Right ventricle myocardium inferior (tissue), 1 donor: ENCODE measurements at regions not wholly inside any gene's neighbourhood (a gene's known extent, or its start where the extent isn't known, plus 50 kb on each side); places are given as distances from the start of the nearest gene placed in this dataset.

Experiments used
- ATAC-seq: fragments of 200-7000 bp; cut with Tn5 transposase; one replicate; pipeline ENCODE4 v1.9.1; 2020; ENCODE audit warnings: mild to moderate bottlenecking, moderate library complexity
- DNase-seq: peaks from one replicate; pipeline ENCODE4 v3.0.0; 2021; ENCODE audit errors: missing footprints
- intact Hi-C: fragments of 100-400 bp; cut with DNase I; formaldehyde crosslinking; loops from one replicate; pipeline ENCODE4 v1.11.0; 2022
- donor health status: DM: no; HTN: yes; CAD: no; lungs with severe emphysema.

DNA sequence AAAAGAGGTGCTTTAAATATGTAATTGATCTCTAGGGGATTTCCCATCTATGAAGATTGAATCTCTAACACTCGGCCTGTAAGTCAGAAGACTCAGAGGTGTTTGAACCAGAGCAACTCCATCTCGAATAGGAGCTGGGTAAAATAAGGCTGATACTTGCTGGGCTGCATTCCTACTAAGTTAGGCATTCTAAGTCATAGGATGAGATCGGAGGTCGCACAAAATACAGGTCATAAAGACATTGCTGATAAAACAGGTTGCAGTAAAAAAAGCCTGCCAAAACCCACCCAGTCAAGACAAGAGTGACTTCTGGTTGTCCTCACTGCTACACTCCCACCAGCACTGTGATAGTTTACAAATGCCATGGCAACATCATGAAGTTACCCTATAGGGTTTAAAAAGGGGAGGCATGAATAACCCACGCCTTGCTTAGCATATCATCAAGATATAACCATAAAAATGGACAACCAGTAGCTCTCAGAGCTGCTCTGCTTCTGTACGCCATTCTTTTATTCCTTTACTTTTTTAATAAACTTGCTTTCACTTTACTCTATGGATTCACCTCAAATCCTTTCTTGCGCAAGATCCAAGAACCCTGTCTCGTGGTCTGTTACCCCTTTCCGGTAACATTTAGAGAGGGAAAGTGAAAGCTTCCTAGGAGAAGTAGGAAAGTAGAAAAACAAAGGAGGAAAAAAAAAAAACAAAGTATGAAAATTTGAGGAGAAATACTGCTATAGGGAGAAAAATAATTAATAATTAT, 129.7 kb upstream of the PHACTR1 start:
- intact Hi-C loops, result no loop called here
- ATAC-seq, result no peak
- DNase-seq, result no peak

DNA sequence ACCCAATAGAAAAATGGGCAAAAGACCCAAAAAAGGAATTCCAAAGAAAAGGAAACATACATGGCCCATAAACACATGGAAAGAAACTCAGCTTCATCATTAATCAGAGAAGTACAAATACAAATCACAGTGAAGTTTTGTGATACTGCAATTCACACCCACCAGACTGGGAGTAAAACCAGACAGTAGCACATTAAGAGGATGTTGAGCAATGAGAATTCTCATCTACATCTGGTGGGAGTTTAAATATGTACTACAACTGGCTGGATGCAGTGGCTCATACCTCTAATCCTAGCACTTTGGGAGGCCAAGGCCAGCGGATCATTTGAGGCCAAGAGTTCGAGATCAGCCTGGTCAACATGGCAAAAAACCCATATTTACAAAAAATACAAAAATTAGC, 125.7 kb upstream of the PHACTR1 start:
- DNase-seq (no peak), ATAC-seq (no peak)
- intact Hi-C loops, result no loop called here

DNA sequence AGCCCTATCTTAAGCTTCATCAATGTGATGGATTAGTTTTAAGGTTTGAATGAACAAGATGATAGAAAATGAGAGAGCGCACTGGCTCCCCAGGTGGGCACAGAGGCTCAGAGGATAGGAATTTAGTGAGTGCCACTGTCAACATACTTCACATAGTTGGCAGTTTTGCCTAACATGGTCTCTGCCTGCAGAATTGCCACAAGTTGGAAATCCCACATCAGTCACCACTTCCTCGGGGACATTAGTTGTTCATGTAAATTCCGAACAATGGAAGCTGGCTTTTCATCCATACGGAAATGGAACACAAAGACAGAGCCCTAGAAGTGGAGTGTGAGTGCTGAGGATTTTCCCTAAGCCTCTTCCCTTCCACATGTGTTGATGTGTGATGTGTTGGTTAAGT, 123.9 kb upstream of the PHACTR1 start:
- DNase-seq (no peak), ATAC-seq (no peak)
- intact Hi-C loops, result no loop called here

DNA sequence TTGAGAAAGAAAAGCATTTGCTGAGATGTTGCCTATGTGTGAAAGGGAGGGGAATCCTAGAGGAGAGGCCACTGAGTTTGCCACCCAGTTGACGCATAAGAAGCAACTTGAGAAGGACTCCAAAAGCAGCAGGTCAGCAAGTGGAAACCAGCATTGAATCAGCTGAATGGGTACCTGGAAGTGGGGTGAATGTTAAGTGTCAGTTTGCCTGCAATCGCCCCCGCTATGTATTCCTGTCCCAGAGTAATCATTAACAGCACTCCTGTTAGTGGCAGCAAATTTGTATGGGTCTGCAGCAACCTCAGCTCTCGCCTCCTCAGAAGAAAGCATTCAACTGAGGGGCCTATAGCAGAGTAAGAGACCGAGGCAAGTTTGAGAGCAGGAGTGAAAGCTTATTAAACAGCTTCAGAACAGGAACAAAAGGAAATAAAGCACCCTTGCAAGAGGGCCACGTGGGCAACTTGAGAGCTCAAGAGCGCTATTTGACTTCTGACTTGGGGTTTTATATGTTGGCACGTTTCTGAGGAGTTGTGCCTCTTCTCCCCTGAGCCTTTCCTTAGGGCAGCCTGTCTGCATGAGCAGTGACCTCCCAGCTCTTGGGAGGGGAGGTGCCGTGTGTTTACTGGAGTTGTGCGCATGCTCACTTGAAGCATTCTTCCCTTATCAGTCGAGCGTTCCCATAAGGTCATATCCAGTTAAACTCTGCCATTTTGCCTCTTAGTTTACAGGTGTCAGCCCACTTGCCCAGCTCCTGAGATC, 122.6 kb upstream of the PHACTR1 start:
- intact Hi-C loops, result no loop called here
- no peak for ATAC-seq

DNA sequence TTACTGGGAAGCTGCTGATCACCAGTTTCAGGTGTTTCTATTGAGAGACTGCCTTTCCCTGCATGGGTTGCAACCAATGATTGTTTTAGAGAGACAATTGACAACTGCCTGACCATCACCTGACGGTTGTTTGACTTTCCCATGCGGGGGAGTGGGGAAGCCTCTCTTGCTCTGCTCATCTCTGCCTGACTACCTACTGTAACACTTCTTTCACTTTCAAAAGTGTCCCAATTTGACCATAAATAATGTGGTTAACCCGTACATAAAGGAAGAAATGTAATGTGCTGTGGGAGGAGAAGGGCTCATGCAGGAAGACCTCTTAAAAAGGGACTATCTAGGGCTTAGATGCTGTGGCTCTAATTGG, 122.1 kb upstream of the PHACTR1 start:
- intact Hi-C loops, result no loop called here
- DNase-seq, result no peak
- no peak for ATAC-seq

More for the DNA sequence above, 122.6 kb upstream of the PHACTR1 start:
- no peak for DNase-seq

DNA sequence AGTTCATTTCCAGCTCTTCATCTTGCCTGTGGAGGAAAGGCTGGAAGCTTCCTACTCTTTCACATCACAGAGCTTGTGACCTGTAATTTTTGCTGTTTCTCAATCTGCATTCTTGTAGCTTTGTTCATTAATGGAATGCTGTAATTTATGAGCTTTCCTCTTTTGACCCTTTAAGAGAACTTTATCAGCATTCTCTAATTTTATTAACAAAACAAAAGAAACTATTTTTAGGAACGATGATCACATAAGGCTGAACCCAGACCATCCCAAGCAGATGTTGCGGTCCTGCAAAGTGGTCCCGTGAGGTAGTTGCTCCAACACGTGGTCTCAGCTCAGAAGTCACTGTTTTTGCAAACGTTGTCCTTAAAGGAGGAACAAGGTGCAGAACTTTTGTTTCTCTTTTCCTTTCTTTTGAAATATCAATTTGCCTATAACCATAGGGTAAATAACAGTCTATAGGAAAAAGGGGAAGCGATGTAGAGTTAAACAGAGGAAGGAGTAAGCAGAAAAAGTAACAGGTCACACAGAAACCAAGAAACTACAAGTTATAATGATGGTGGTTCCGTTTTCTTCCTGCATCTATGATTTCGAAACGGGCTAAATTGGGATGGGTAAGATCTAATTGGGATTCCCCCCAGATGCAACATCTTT, 121.3 kb upstream of the PHACTR1 start:
- DNase-seq (no peak), ATAC-seq (no peak)
- intact Hi-C loops, result no loop called here

DNA sequence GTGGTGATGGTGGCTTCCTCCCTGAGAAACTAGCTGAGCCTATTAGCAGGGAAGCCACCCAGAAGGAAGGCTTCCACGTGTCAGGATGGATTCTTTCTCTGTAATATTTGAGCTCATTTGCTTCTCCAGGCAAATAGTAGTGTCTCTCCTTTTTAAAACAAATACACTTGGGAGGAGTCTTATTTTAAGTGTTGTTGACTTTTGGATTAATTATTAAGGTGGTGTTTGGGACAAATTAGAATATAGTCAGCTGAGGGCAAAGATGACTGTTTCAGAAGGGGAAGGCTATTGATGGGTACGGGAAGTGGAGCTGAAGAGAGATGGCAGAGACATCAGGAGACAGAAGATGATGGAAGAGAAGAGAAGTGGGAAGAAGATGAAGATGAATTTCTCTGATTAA, 119.8 kb upstream of the PHACTR1 start:
- intact Hi-C loops, result no loop called here
- ATAC-seq, result no peak
- no peak for DNase-seq

DNA sequence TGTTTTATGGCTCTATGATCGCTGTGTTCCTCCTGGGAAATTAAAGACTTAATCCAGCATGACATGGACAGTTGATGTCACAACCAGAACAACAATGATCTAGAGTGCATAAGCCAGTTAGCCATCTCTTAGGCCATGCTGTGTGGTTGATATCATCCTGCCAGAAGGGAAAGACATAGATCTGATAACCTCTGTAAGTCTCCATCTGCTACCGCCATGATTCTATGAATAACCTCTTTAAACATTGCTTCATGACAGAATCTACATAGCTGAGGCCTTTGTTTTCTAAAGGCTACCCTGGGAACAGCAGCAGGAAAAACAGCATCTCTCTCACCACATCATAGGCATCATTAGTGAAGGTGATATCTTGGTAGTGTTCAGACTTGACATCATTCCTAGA, 117.6 kb upstream of the PHACTR1 start:
- intact Hi-C loops, result no loop called here
- no peak for DNase-seq
- no peak for ATAC-seq

DNA sequence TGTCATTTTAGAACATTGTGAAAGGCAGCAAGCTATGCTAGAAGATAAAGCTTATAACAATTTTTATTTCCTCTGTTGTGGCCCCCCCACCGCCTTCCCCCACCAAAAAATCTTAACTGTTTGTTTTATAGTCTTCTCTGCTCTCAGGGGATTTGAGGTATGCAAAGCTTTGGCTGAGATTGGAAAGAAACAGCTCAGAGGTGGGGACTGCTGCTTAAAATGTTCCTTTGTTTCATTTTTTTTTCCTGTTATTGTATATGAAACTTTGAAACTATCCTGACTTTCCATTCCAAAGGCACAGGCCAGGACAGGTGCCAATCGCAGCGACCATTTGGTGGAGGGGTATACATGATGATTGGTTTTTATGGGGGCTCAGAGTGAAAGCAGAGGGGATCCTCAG, 114.7 kb upstream of the PHACTR1 start:
- no peak for DNase-seq
- intact Hi-C loops, result loop anchor here (5.0 to 10.0 kb wide), 3 partner anchors 207 to 1015 kb away; no protein-coding TSS in a partner anchor
- ATAC-seq, result no peak

DNA sequence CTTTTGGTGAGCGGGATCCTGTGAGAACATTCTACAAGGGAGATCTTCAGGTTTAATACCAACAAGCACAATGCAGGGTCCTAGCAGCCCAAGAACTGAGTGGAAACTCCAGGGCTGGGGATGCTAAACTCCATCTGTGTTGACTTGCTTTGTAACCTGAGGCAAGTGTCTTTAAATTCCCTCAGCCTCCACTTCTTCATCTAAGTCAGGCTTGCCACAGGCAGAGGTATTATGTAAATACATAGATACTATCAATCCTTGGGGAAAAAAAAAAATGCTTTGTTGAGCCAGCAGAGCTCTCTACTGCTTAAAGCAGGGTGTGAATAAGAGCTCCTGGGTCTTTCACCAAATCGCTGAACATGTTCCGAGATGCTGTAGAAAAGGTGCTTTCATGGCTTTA, 114.2 kb upstream of the PHACTR1 start:
- intact Hi-C loops, result loop anchor here (5.0 to 10.0 kb wide), 3 partner anchors 208 to 1015 kb away; no protein-coding TSS in a partner anchor
- DNase-seq (no peak), ATAC-seq (no peak)

DNA sequence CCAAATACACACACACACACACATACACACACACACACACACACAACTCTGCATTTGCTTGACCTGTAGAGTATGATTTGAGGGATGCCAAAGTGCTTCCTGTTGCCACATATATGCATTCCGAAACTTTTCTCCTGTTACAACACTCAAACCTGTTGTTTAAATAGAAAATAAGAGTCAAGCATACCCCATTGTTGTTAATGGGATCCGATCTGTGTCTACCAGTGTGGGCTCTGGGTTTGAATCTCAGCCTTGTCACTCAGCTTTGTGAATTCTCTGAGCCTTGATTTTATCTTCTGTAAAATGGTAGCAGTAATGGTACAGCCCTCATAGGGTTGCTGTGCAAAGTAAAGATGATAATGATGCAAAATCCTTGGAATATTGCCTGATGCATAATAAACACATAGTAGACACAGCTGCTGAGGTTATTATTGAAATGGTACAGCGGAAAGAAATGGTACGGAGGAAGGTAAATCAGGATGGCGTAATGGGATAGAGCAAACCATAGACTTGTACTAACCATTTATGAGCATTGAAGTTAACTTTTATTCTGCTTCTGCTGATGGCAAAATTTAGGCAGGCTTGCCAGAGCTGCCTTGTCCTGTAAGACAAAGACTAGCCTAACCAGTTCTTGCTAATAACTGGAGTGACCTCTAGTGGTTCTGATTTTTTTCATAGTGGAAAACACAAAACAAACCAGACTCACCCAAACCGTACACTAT, 113.5 kb upstream of the PHACTR1 start:
- intact Hi-C loops, result loop anchor here (1.0 to 10.0 kb wide), 4 partner anchors 208 to 1016 kb away; partner anchors contain the start of gene EDN1
- ATAC-seq (peak; percentile 44), DNase-seq (no peak)

DNA sequence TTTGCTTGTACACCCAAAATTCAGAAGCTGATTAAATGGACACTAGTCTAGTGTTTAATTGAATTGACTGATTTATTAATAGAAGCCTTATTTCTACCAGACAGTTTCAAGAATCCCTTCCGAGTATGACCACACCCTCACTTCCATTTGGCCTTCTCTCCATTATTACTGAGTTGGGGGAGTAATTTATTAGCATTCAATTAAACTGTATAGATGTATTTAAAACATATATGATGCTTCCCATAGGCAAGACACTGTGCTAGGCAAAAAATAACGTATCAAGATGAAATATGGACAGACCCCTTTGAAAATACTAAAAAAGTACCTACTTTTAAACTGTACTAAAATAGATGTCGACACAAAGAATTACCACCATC, 112.9 kb upstream of the PHACTR1 start:
- intact Hi-C loops, result loop anchor here (1.0 to 10.0 kb wide), 4 partner anchors 209 to 1016 kb away; partner anchors contain the start of gene EDN1
- DNase-seq (no peak), ATAC-seq (no peak)

DNA sequence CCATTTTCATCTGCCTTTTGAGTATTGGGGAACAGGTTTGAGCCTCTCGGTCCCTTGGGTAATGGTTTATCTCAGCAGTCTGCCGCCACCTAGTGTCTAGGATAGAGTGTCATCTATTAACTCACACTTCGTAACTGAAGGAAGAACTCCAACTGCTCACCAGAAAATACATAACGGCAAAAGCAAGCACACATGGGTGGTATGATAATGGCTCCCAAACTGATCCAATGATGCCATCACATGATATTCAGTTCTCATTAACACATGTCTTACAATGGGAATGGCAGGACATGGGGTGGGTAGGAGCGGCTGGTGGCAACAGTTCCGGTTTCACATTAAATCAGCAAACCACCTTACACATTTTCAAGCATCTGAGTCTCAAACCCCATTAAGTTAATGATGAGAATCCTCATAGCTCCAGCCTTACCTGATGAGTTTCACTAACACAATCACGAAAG, 110.7 kb upstream of the PHACTR1 start:
- DNase-seq (no peak), ATAC-seq (peak; percentile 60)
- intact Hi-C loops, result loop anchor here (1.0 to 10.0 kb wide), 2 partner anchors 211 to 314 kb away; no protein-coding TSS in a partner anchor

DNA sequence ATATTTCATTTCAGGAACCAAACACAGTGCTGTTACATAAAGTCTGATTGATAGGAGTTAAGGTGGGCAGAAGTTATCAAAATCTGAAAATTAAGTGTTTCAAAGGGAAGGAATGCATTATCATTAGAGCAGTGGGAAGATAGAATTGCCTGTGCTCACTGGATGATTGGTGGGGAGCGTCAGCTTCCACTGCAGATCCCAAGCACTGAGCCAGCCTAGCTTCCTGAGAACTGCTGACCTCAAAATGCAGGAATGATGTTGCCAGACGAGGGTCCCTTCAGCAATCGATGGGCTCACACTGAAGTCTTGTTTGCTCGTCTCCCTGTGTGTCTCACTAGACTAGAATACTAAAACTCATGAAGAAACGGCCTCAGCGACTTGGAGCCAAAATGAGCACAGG, 110.0 kb upstream of the PHACTR1 start:
- DNase-seq, result no peak

DNA sequence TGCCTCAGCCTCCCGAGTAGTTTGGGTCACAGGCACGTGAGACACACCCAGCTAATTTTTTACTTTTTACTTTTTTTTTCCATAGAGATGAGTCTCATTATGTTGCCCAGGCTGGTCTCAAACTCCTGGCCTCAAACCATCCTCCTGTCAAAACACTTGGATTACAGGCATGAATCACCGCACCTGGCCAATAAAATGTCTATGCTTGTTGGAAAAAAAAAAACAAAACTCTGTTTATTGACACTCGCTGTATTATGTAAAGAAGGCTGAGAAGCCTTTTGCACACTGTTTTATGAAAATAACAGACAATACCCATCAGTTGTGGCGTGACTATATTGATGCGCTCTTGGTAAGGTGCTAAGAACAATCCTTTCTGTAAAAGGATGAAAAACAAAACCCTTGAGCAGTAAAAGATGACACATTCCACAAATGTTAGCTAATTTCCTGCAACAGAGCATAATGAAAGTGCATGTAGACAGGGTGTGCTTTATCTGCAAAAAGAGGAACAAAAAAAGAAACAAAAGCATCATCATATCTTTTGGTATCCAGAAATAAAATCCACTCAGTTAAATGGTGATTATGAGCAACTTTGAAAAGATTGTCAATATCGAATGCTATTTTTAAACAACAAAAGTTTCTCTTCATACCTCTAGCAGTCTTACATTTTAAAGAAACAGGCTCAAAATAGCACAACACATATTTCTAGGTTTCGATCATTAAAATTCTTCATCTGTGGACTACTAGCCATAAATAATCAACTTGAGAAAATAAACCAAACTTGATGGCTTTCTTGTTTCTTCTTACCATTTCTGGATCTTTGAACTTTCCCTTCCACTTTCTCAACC, 108.3 kb upstream of the PHACTR1 start:
- DNase-seq, result no peak
- no peak for ATAC-seq
- intact Hi-C loops, result loop anchor here (10.0 kb wide), 1 partner anchor 213 kb away; no protein-coding TSS in a partner anchor

More for the DNA sequence above, 110.0 kb upstream of the PHACTR1 start:
- intact Hi-C loops, result loop anchor here (1.0 to 10.0 kb wide), 2 partner anchors 212 to 314 kb away; no protein-coding TSS in a partner anchor
- no peak for ATAC-seq

DNA sequence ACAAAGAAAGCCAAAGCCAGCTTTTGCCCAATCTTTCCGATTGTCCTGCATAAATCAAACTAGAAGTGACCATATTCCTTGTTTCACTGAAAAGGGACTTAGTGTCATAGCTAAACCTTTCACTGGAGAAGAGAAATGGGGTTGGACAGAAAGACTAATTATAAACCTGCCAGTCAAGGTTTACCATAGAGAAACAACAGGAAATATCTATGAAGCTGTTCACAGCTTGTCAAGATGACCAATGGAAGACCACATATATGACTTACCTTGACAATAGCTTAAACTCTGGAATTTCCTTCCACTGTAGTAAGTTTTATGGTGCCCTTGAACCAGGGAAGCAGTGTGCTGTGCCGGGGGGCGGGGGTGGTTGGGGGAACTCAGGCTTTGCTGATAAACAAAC, 107.7 kb upstream of the PHACTR1 start:
- intact Hi-C loops, result loop anchor here (10.0 kb wide), 1 partner anchor 214 kb away; no protein-coding TSS in a partner anchor
- ATAC-seq (no peak), DNase-seq (no peak)

DNA sequence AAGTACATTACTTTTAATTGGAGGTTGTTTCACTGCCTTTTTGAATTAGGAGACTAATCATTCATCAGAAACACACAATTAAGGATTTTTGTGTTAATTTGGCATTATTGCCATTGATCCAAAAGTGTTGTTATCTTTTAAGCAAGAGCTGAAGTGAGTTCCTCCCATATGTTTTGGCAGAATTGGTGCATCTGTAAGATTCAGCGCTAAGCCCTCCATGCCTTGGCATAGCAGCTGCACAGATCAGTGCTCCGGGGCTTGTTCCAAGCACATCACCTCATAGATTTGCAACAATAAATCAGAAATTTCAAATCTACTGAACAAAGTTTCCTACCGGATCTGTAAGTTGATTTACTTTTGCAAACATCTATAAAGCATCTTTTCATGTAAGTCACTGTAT, 106.8 kb upstream of the PHACTR1 start:
- intact Hi-C loops, result loop anchor here (10.0 kb wide), 1 partner anchor 215 kb away; no protein-coding TSS in a partner anchor
- DNase-seq (no peak), ATAC-seq (no peak)

DNA sequence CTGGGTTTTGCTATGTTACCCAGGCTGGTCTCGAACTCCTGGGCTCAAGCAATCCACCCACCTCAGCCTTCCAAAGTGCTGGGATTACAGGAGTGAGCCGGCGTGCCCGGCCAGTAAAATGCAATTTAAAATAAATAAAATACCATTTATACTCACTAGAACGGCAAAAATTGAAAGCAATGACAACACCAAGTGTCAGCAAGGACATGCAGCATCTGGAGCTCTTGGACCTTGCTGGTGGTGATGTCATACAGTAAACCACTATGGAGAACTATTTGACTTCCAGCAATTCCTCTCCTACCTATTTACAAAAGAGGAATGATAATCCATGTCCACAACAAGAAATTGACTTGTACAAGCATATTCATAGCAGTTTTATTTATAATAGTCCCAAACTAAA, 105.7 kb upstream of the PHACTR1 start:
- peak; percentile 54 for ATAC-seq

More for the DNA sequence above, 105.7 kb upstream of the PHACTR1 start:
- intact Hi-C loops, result no loop called here
- peak; percentile 55 for DNase-seq
